Tibial artery (tissue), 4 donors: ENCODE measurements at regions not wholly inside any gene's neighbourhood (a gene's known extent, or its start where the extent isn't known, plus 50 kb on each side); places are given as distances from the start of the nearest gene placed in this dataset.

ENCODE experiments used
- DNase-seq, 2 donors: peaks; one replicate each; pipeline ENCODE4 v3.0.0-alpha.2; 2019
- H3K27ac ChIP-seq, 2 donors: fragments of 200-600 bp; sonication (generic) in 1 of 2; 1 replicate in 1 of 2; 2 replicates in 1 of 2; pipeline ENCODE4 v1.5.1; 2018 to 2019; ENCODE audit warnings: mild to moderate bottlenecking in 1 of 2
- H3K27me3 ChIP-seq, 2 donors: fragments of 200-600 bp; sonication (generic) in 1 of 2; one replicate each; pipeline versions ENCODE4 v1.5.1 to v1.6.0; 2016 to 2019
- H3K36me3 ChIP-seq, 3 donors: fragments of 200-600 bp; sonication (generic) in 2 of 3; one replicate each; pipeline ENCODE4 v1.5.1; 2016 to 2019; ENCODE audit warnings: mild to moderate bottlenecking in 2 of 3
- H3K4me1 ChIP-seq, 4 donors: fragments of 200-600 bp; sonication (generic) in 2 of 4; 1 replicate in 3 of 4; 2 replicates in 1 of 4; pipeline ENCODE4 v1.5.1; 2016 to 2019
- H3K4me3 ChIP-seq, 2 donors: fragments of 200-600 bp; sonication (generic) in 1 of 2; 1 replicate in 1 of 2; 2 replicates in 1 of 2; pipeline ENCODE4 v1.5.1; 2018 to 2019; ENCODE audit warnings: mild to moderate bottlenecking in 2 of 2
- H3K9me3 ChIP-seq, 3 donors: fragments of 200-600 bp; sonication (generic) in 1 of 3; one replicate each; pipeline ENCODE4 v1.5.1; 2016 to 2019
- intact Hi-C: fragments of 100-400 bp; cut with DNase I; formaldehyde crosslinking; loops from one replicate; pipeline ENCODE4 v1.15.0; 2023; ENCODE audit warnings: low total_unique reads
- TF ChIP-seq, protein P1 (sequence below), 2 experiments: fragments of 200-600 bp in 1 of 2; fragments of 450-650 bp in 1 of 2; IDR thresholded peaks; one replicate each; pipeline ENCODE4 v1.5.1; 2017 to 2019; ENCODE audit warnings: antibody characterized with exemption in 2 of 2, mild to moderate bottlenecking in 1 of 2, moderate library complexity in 1 of 2

DNA sequence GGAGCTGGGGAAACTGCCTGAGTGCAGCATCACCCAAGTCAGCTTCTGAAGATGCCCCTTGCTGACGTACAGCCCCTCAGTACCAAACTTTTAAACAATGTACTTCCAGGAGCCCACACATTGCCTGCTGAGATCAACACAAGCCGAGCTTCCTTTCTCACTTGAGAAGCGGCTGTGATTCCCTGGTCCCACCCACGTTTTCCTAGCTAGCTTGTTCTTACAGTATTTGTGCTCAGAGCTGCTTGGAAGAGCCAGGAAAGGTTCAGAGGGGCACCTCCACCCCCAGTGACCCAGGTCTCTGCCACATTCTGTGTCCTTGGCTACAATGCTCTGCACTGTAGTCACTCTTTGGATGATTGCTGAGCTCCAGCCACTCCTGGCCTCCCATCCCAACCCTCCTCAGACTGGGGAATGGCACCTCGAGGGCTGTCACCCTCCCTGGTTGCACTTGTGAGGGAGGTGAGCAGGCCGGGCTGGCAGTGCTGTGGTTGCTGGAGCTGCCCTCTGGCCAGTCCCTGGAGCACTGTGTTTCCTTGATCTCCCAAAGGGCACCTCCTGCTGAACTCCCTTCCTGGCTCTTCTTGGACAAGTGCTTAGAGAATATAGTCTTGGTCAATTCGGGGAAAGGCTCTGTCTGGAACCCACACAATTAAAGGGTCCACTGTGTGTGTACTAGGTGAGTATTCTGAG, 355.1 kb downstream of the AJAP1 start:
- Histone ChIP-seq H3K9me3 (no peaks in the 10 kb centered on the region), H3K27ac (no peak overlapping the region), H3K27me3 (peaks cover 0 to 3% of the 10 kb centered on the region in 2 donors), H3K36me3 (no peaks in the 10 kb centered on the region), H3K4me3 (no peak overlapping the region), H3K4me1 (no peaks in the 10 kb centered on the region)
- TF ChIP-seq, protein P1, sequence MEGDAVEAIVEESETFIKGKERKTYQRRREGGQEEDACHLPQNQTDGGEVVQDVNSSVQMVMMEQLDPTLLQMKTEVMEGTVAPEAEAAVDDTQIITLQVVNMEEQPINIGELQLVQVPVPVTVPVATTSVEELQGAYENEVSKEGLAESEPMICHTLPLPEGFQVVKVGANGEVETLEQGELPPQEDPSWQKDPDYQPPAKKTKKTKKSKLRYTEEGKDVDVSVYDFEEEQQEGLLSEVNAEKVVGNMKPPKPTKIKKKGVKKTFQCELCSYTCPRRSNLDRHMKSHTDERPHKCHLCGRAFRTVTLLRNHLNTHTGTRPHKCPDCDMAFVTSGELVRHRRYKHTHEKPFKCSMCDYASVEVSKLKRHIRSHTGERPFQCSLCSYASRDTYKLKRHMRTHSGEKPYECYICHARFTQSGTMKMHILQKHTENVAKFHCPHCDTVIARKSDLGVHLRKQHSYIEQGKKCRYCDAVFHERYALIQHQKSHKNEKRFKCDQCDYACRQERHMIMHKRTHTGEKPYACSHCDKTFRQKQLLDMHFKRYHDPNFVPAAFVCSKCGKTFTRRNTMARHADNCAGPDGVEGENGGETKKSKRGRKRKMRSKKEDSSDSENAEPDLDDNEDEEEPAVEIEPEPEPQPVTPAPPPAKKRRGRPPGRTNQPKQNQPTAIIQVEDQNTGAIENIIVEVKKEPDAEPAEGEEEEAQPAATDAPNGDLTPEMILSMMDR (IDR thresholded peaks at IDR 0.05): no peak
- intact Hi-C loops: no loop called here
- DNase-seq: no peak

DNA sequence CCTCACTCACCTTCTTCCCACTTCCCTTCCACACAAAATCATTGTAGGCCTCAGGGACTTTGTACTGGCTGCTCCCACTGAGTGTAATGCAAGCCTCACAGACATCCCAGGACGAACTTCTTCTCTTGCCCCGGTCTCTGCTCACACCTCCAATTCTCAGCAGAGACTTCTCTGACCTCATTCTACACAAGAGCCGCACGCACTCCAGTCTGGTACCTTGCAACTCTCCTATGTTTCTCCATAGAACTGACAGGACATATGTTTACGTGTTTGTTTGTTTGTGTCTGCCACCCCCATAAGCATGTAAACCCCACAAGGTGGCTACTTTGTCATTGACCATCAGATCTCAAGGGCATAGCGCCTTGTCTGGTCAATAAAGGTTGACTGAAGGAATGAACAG, 350.8 kb downstream of the AJAP1 start:
- intact Hi-C loops: no loop called here
- no peak overlapping the region for H3K27ac ChIP-seq
- H3K4me1 ChIP-seq: no peaks in the 10 kb centered on the region
- H3K4me3 ChIP-seq: no peak overlapping the region
- no peaks in the 10 kb centered on the region for H3K36me3 ChIP-seq
- peaks cover 0 to 3% of the 10 kb centered on the region in 2 donors for H3K27me3 ChIP-seq
- TF ChIP-seq, protein P1 (IDR thresholded peaks at IDR 0.05): no peak
- DNase-seq: no peak
- no peaks in the 10 kb centered on the region for H3K9me3 ChIP-seq

DNA sequence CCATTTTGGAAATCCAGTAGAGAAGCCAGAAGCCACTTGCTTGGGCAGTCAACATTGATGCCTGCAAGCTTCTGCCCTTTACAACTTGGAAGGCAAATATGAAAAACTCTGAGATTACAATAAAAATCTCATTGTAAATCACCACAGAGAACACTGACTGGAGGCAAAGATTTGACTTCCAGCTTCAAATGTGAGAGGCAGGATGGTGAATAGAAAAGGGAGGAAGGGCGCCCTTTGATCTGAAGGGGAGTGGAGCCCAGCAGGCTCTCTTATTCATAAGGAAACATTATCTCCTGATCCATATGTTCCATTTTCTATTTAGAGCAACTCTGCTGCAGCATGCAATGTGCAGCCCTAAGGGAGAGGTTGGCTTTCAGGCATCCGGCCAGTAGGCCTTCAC, 348.3 kb downstream of the AJAP1 start:
- peaks cover 0 to 3% of the 10 kb centered on the region in 2 donors for H3K27me3 ChIP-seq
- no peaks in the 10 kb centered on the region for H3K4me1 ChIP-seq
- TF ChIP-seq, protein P1 (IDR thresholded peaks at IDR 0.05): no peak
- intact Hi-C loops: no loop called here
- no peak overlapping the region for H3K27ac ChIP-seq
- H3K4me3 ChIP-seq: no peak overlapping the region
- no peaks in the 10 kb centered on the region for H3K9me3 ChIP-seq
- DNase-seq: no peak
- H3K36me3 ChIP-seq: no peaks in the 10 kb centered on the region

DNA sequence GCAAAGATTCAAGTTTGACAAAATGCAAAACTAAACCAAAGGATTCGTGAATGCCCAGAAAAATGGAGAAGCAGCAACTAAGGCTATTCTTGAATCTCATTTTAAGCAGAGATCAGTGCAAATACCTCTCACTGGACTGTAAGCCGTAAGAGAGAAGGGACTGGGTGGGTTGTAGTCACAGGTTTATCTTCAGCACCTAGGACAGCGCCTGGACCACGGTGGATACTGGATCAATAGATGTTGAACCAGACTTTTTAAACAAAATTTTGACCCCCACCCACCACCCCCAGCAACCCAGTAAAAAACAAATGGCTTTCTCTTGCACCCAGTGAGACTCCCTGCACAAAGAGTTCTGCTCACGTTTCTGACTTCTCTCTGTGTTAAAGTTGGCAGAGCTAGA, 347.1 kb downstream of the AJAP1 start:
- TF ChIP-seq, protein P1 (IDR thresholded peaks at IDR 0.05): no peak
- DNase-seq: no peak
- intact Hi-C loops: no loop called here
- Histone ChIP-seq H3K4me3 (no peak overlapping the region), H3K4me1 (no peaks in the 10 kb centered on the region), H3K36me3 (no peaks in the 10 kb centered on the region), H3K27ac (no peak overlapping the region), H3K27me3 (peaks cover 0 to 3% of the 10 kb centered on the region in 2 donors), H3K9me3 (no peaks in the 10 kb centered on the region)

DNA sequence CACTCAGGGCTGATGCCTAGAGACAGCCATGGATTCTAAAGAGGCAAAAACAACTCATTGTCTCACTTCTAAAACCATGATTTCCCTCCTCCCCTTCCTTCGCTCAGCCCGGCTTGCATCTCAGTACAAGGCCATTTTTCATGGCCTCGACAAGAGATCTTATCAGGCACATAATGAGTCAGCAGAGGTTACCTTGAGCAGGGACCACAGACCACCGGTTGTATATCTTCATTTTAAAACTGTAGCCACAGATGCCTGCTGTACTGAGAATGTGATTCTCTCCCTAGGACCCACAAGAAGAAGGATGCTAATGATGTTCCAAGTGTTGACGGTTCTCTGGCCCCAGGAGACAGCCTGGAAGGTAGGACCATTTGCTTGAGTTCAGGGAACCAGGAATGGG, 331.9 kb downstream of the AJAP1 start:
- Histone ChIP-seq H3K9me3 (peaks cover 0 to 4% (median 0%) of the 10 kb centered on the region in 3 donors), H3K4me3 (no peak overlapping the region), H3K4me1 (no peaks in the 10 kb centered on the region), H3K27me3 (no peaks in the 10 kb centered on the region), H3K36me3 (no peaks in the 10 kb centered on the region), H3K27ac (no peak overlapping the region)
- no peak for DNase-seq
- intact Hi-C loops: no loop called here
- TF ChIP-seq, protein P1 (IDR thresholded peaks at IDR 0.05): no peak
